ENCODE measurements at regions not wholly inside any gene's neighbourhood (a gene's known extent, or its start where the extent isn't known, plus 50 kb on each side); places are given as distances from the start of the nearest gene placed in this dataset.

GRCh38 chrX:44651358-44651757 lies 108.7 kb upstream of the FUNDC1 start:
- no peak for DNase-seq (ENCODE audit: low spot score)
- H3K27me3 Mint-ChIP-seq (ENCODE audit: low read depth), result no peaks in the 10 kb centered on the region
- H3K9me3 Mint-ChIP-seq (ENCODE audit: low read depth), result peaks cover 9% of the 10 kb centered on the region
- TF ChIP-seq CTCF (IDR thresholded peaks at IDR 0.05), result no peak
- no peaks in the 10 kb centered on the region for H3K4me1 Mint-ChIP-seq (ENCODE audit: low read depth)
- no peak overlapping the region for H3K4me3 Mint-ChIP-seq (ENCODE audit: unreplicated experiment)
- H3K27ac Mint-ChIP-seq (ENCODE audit: unreplicated experiment), result no peak overlapping the region
- no peaks in the 10 kb centered on the region for H3K36me3 Mint-ChIP-seq (ENCODE audit: low read depth)

GRCh38 chrX:44643723-44644122 lies 101.1 kb upstream of the FUNDC1 start:
- H3K27ac Mint-ChIP-seq (ENCODE audit: unreplicated experiment), result no peak overlapping the region
- no peak for TF ChIP-seq CTCF (IDR thresholded peaks at IDR 0.05)
- H3K4me3 Mint-ChIP-seq (ENCODE audit: unreplicated experiment), result no peak overlapping the region
- peaks cover 28% of the 10 kb centered on the region for H3K9me3 Mint-ChIP-seq (ENCODE audit: low read depth)
- peaks cover 7% of the 10 kb centered on the region for H3K4me1 Mint-ChIP-seq (ENCODE audit: low read depth)
- DNase-seq (ENCODE audit: low spot score), result no peak
- no peaks in the 10 kb centered on the region for H3K36me3 Mint-ChIP-seq (ENCODE audit: low read depth)
- H3K27me3 Mint-ChIP-seq (ENCODE audit: low read depth), result no peaks in the 10 kb centered on the region

- Mint-ChIP-seq H3K4me1 (ENCODE audit: low read depth) (peaks cover 7% of the 10 kb centered on the region), H3K9me3 (ENCODE audit: low read depth) (peaks cover 16% of the 10 kb centered on the region), H3K27me3 (ENCODE audit: low read depth) (no peaks in the 10 kb centered on the region), H3K36me3 (ENCODE audit: low read depth) (no peaks in the 10 kb centered on the region), H3K27ac (ENCODE audit: unreplicated experiment) (no peak overlapping the region), H3K4me3 (ENCODE audit: unreplicated experiment) (no peak overlapping the region)
- no peak for DNase-seq (ENCODE audit: low spot score)
- no peak for TF ChIP-seq CTCF (IDR thresholded peaks at IDR 0.05)
Observed at GRCh38 chrX:44637282-44637681, 94.6 kb upstream of the FUNDC1 start.

- H3K27me3 Mint-ChIP-seq (ENCODE audit: low read depth), result no peaks in the 10 kb centered on the region
- no peaks in the 10 kb centered on the region for H3K36me3 Mint-ChIP-seq (ENCODE audit: low read depth)
- no peak overlapping the region for H3K27ac Mint-ChIP-seq (ENCODE audit: unreplicated experiment)
- no peaks in the 10 kb centered on the region for H3K4me1 Mint-ChIP-seq (ENCODE audit: low read depth)
- peaks cover 6% of the 10 kb centered on the region for H3K9me3 Mint-ChIP-seq (ENCODE audit: low read depth)
- no peak for TF ChIP-seq CTCF (IDR thresholded peaks at IDR 0.05)
- no peak overlapping the region for H3K4me3 Mint-ChIP-seq (ENCODE audit: unreplicated experiment)
- DNase-seq (ENCODE audit: low spot score), result no peak
Observed at GRCh38 chrX:44621078-44621477, 78.4 kb upstream of the FUNDC1 start.

GRCh38 chrX:44619039-44619438 lies 76.4 kb upstream of the FUNDC1 start:
- no peak overlapping the region for H3K4me3 Mint-ChIP-seq (ENCODE audit: unreplicated experiment)
- H3K27ac Mint-ChIP-seq (ENCODE audit: unreplicated experiment), result no peak overlapping the region
- H3K27me3 Mint-ChIP-seq (ENCODE audit: low read depth), result no peaks in the 10 kb centered on the region
- no peaks in the 10 kb centered on the region for H3K4me1 Mint-ChIP-seq (ENCODE audit: low read depth)
- no peak for DNase-seq (ENCODE audit: low spot score)
- peaks cover 10% of the 10 kb centered on the region for H3K9me3 Mint-ChIP-seq (ENCODE audit: low read depth)
- H3K36me3 Mint-ChIP-seq (ENCODE audit: low read depth), result no peaks in the 10 kb centered on the region
- TF ChIP-seq CTCF (IDR thresholded peaks at IDR 0.05), result no peak
